MCF 10A (cell line): ENCODE measurements at regions not wholly inside any gene's neighbourhood (a gene's known extent, or its start where the extent isn't known, plus 50 kb on each side); places are given as distances from the start of the nearest gene placed in this dataset.

Experiments
- BruUV-seq: library from RNA; stranded (reverse); fragments of 400-500 nt; replicated peaks from 2 replicates; lab custom pipeline; 2021; lab: Mats Ljungman, UMichigan
- CTCF ChIA-PET: fragments of 300-600 bp; sonication (Branson Sonifier 250); formaldehyde crosslinking; extraction: SDS; loops from one replicate; lab custom pipeline; 2021; ENCODE audit warnings: antibody characterized with exemption, inconsistent platforms; lab: Yijun Ruan, JAX
- POLR2A ChIA-PET: fragments of 300-600, 350-650 bp; sonication (Branson Sonifier 250); formaldehyde crosslinking; extraction: SDS; loops from one replicate; lab custom pipeline; 2020; ENCODE audit warnings: antibody characterized with exemption, inconsistent platforms; lab: Yijun Ruan, JAX
- DNase-seq: peaks from one replicate; pipeline ENCODE4 v3.0.0-alpha.2; 2018; ENCODE audit not compliant: unreplicated experiment
- H3K27ac Mint-ChIP-seq: one replicate; pipeline ENCODE4 v1.8.0; 2022; ENCODE audit warnings: mild to moderate bottlenecking, low read depth, mixed read lengths; ENCODE audit not compliant: unreplicated experiment
- H3K27me3 Mint-ChIP-seq: one replicate; pipeline ENCODE4 v1.8.0; 2022; ENCODE audit warnings: mixed read lengths; ENCODE audit not compliant: insufficient read depth, unreplicated experiment
- H3K36me3 Mint-ChIP-seq: one replicate; pipeline ENCODE4 v1.8.0; 2022; ENCODE audit warnings: mild to moderate bottlenecking, moderate library complexity, mixed read lengths; ENCODE audit not compliant: insufficient read depth, unreplicated experiment
- H3K4me1 Mint-ChIP-seq: one replicate; pipeline ENCODE4 v1.8.0; 2022; ENCODE audit warnings: mixed read lengths; ENCODE audit not compliant: insufficient read depth, unreplicated experiment
- H3K4me3 Mint-ChIP-seq: one replicate; pipeline ENCODE4 v1.8.0; 2022; ENCODE audit warnings: mild to moderate bottlenecking, moderate library complexity, mixed read lengths; ENCODE audit not compliant: unreplicated experiment
- H3K9me3 Mint-ChIP-seq: one replicate; pipeline ENCODE4 v1.8.0; 2022; ENCODE audit warnings: mixed read lengths; ENCODE audit not compliant: unreplicated experiment
- CTCF ChIP-seq: fragments of 200-600 bp; IDR thresholded peaks from one replicate; pipeline ENCODE4 v1.8.0; 2022; ENCODE audit warnings: antibody characterized with exemption, mild to moderate bottlenecking; ENCODE audit not compliant: unreplicated experiment
- intact Hi-C: fragments of 100-400 bp; cut with micrococcal nuclease; formaldehyde crosslinking; loops from 2 replicates; pipeline ENCODE4 v1.14.1; 2022

GRCh38 chr2:42906557-42907411 is 114.4 kb upstream of the HAAO start:
- no TSS peak for BruUV-seq
- intact Hi-C loops: no loop called here
- POLR2A ChIA-PET: interaction anchor here (0.6 to 1.2 kb wide), 4 partner anchors 17 to 311 kb away, joined by 3 to 4 read pairs (median 3); no protein-coding TSS in a partner anchor
- H3K9me3 Mint-ChIP-seq: no peaks in the 10 kb centered on the region
- CTCF ChIA-PET: interaction anchor here (0.6 to 1.6 kb wide), 8 partner anchors 10 to 670 kb away, joined by 3 to 5 read pairs (median 3); no protein-coding TSS in a partner anchor
- peaks cover 19% of the 10 kb centered on the region for H3K4me1 Mint-ChIP-seq
- peak; percentile 39 for DNase-seq
- H3K27me3 Mint-ChIP-seq: no peaks in the 10 kb centered on the region
- no peaks in the 10 kb centered on the region for H3K36me3 Mint-ChIP-seq
- TF ChIP-seq CTCF: no peak
- no peak overlapping the region for H3K4me3 Mint-ChIP-seq
- peak overlapping the region; percentile 36 for H3K27ac Mint-ChIP-seq

- DNase-seq: no peak
- H3K4me1 Mint-ChIP-seq: peaks cover 19% of the 10 kb centered on the region
- H3K4me3 Mint-ChIP-seq: no peak overlapping the region
- H3K36me3 Mint-ChIP-seq: no peaks in the 10 kb centered on the region
- peak overlapping the region; percentile 36 for H3K27ac Mint-ChIP-seq
- CTCF ChIA-PET: interaction anchor here (0.6 to 1.6 kb wide), 5 partner anchors 9 to 69 kb away, joined by 3 to 5 read pairs (median 3); no protein-coding TSS in a partner anchor
- no peaks in the 10 kb centered on the region for H3K9me3 Mint-ChIP-seq
- BruUV-seq: no TSS peak
- intact Hi-C loops: no loop called here
- no peaks in the 10 kb centered on the region for H3K27me3 Mint-ChIP-seq
- TF ChIP-seq CTCF: no peak
- POLR2A ChIA-PET: interaction anchor here (0.9 to 1.2 kb wide), 2 partner anchors 19 to 312 kb away, joined by 3 read pairs; no protein-coding TSS in a partner anchor
Observed at GRCh38 chr2:42906111-42906556, 113.8 kb upstream of the HAAO start.

GRCh38 chr2:42905341-42906110 is 113.1 kb upstream of the HAAO start:
- no peak for TF ChIP-seq CTCF
- BruUV-seq: no TSS peak
- ChIA-PET POLR2A (no interaction called here), CTCF (interaction anchor here (0.5 to 1.6 kb wide), 3 partner anchors 8 to 671 kb away, joined by 3 to 5 read pairs (median 3); no protein-coding TSS in a partner anchor)
- DNase-seq: no peak
- H3K27ac Mint-ChIP-seq: peak overlapping the region; percentile 36
- H3K27me3 Mint-ChIP-seq: no peaks in the 10 kb centered on the region
- peaks cover 19% of the 10 kb centered on the region for H3K4me1 Mint-ChIP-seq
- intact Hi-C loops: no loop called here
- no peaks in the 10 kb centered on the region for H3K9me3 Mint-ChIP-seq
- no peaks in the 10 kb centered on the region for H3K36me3 Mint-ChIP-seq
- H3K4me3 Mint-ChIP-seq: no peak overlapping the region

GRCh38 chr2:42904576-42904876 is 112.1 kb upstream of the HAAO start:
- CTCF ChIA-PET: interaction anchor here (1.0 kb wide), 1 partner anchor 672 kb away, joined by 3 read pairs; no protein-coding TSS in a partner anchor
- Mint-ChIP-seq H3K9me3 (no peaks in the 10 kb centered on the region), H3K4me1 (peaks cover 19% of the 10 kb centered on the region), H3K27ac (no peak overlapping the region), H3K27me3 (no peaks in the 10 kb centered on the region), H3K4me3 (no peak overlapping the region), H3K36me3 (no peaks in the 10 kb centered on the region)
- BruUV-seq: no TSS peak
- no peak for DNase-seq
- POLR2A ChIA-PET: no interaction called here
- TF ChIP-seq CTCF: no peak
- intact Hi-C loops: no loop called here
